Activated naive CD4-positive, alpha-beta T cell treated with Interleukin-2 at 50 U/mL for 16 hours (primary cell): ENCODE measurements at regions not wholly inside any gene's neighbourhood (a gene's known extent, or its start where the extent isn't known, plus 50 kb on each side); places are given as distances from the start of the nearest gene placed in this dataset.

Source experiments
- DNase-seq: peaks from one replicate; pipeline ENCODE4 v3.0.0-alpha.2; 2020

GRCh38 chr3:181764544-181764943 is 52.8 kb downstream of the SOX2 start:
- no peak for DNase-seq

DNA sequence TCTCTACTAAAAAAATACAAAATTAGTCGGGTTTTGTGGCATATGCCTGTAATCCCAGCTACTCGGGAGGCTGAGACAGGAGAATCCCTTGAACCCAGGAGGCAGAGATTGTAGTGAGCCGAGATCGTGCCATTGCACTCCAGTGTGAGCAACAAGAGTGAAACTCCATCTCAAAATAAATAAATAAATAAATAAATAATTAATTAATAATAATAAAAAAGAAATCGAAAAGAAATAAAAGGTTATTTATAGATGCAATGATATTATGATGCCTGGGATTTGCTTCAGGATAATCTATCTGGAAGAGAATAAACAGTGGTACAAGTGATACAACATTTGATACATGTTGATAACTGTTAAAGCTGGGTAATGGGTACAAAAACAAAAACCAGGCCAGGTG is 58.6 kb downstream of the SOX2 start:
- no peak for DNase-seq

GRCh38 chr3:181771120-181771519 is 59.4 kb downstream of the SOX2 start:
- no peak for DNase-seq

- no peak for DNase-seq
Observed at GRCh38 chr3:181772166-181772565, 60.4 kb downstream of the SOX2 start.

DNA sequence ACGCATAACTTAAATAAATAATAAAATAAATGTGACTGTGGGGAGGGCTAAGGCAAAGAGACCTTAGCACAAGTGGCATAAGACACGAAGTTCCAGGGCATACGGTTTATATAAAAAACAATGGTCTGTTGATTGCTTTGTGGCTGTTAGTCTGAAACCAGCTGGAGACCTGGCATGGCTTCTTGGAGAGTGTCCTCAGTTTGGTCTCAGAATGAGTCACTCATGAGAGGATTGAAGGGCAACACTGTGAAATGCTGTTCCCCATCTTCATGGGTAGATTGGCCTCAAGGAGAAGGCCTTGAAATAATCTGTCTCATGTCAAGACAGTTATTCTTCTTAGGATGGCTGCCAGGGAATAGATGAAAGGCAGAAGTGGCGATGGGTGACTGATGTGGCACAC is 62.2 kb downstream of the SOX2 start:
- DNase-seq, result no peak

- no peak for DNase-seq
Observed at GRCh38 chr3:181782306-181782954, 70.7 kb downstream of the SOX2 start.

DNA sequence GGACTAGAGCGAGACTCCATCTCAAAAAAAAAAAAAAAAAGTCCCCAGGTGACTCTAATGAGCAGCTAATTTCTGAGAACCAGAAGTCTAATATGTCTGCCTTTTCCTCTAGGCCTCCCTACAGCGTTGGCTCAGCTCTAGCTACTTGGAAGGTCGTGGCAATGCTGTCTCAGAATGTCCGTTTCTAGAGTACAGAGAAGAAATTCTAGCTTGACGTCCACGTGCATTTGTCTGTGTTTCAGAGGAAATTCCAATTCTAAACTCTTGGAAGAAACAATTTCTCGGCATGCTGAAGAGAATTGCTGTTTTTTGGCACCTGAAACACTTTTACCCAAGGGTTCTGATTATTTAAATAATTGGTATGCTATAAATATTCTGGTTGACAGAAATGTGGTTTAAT is 78.8 kb downstream of the SOX2 start:
- DNase-seq, result no peak

- no peak for DNase-seq
Observed at GRCh38 chr3:181791056-181791955, 79.6 kb downstream of the SOX2 start.

DNA sequence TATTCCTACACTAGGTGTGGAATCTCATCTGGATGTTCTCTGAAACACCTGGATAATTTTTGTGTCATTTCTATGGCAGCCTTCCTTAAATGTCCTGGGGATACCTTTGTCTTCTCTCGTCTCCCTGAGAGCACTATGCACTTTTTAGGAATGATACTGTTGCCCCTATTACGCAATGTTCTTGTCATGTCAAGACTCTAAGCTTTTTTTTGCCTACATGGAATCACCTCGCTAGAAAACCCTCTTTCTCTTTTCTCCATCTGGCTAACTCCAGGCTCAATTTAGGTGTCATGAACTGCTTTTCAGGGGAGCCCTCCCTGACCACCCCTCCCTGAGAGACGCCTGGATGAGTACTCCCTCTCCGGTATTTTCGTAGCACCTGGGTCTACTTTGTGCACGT is 81.3 kb downstream of the SOX2 start:
- no peak for DNase-seq

DNA sequence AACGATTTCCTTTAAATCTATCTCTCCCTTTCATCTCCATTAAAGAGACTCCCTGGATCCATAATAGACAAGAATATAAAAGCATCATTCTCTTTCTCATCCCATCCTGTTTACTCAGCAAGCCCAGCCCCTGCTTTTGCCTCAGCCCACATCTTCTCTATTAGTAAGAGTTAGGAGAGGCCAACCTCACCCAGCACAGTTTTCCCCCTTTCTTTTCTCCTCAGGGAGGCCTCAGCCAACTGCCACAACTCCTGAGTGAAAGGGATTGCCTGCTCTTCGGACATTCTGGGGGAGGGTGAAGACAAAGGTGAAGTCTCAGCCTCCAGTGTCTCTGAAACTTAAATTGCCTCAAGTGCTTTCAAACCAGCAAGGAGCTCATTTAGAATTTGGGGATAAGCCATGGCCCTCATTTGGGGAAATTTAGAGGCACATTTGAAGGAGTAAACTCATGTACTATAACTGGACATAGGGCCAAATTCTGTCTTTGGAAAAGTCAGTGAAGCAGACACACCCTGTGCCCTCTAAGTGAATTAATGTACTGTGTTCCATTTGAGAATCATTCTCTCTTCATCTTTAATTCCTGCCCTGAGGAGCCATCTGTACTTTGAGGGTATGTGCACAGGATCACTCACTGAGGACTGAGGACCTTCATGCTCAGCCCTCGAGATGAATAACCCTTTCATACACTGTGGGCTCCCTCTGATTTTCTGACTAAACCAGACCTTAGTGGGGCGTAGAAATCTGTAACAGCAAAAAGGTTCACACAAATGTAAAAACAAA is 82.5 kb downstream of the SOX2 start:
- DNase-seq, result no peak

- no peak for DNase-seq
Observed at GRCh38 chr3:181796641-181797040, 84.9 kb downstream of the SOX2 start.

GRCh38 chr3:181797431-181797830 is 85.7 kb downstream of the SOX2 start:
- no peak for DNase-seq

GRCh38 chr3:181805703-181806102 is 94.0 kb downstream of the SOX2 start:
- no peak for DNase-seq

GRCh38 chr3:181808053-181808452 is 96.3 kb downstream of the SOX2 start:
- no peak for DNase-seq

GRCh38 chr3:181823716-181824115 is 112.0 kb downstream of the SOX2 start:
- no peak for DNase-seq

GRCh38 chr3:181824961-181825360 is 113.2 kb downstream of the SOX2 start:
- no peak for DNase-seq

- DNase-seq, result no peak
Observed at GRCh38 chr3:181839039-181839915, 127.6 kb downstream of the SOX2 start.

DNA sequence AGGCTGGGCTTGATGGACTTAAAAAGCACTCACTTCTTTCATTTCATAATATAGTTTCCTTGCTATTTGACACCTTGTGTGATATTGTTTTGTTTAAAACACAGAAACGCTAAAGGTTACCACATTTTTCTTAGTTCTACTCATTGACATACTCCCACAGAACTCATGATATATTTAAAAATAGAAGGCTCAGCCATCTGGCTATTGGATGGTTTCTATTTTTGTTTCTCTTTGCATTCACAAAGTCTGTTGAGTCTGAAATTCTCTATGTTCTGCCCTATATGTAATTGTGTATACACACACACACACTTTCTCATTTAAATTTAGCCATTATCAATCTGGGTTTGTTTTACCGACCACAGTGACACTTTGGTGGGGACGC is 128.2 kb downstream of the SOX2 start:
- DNase-seq, result no peak

DNA sequence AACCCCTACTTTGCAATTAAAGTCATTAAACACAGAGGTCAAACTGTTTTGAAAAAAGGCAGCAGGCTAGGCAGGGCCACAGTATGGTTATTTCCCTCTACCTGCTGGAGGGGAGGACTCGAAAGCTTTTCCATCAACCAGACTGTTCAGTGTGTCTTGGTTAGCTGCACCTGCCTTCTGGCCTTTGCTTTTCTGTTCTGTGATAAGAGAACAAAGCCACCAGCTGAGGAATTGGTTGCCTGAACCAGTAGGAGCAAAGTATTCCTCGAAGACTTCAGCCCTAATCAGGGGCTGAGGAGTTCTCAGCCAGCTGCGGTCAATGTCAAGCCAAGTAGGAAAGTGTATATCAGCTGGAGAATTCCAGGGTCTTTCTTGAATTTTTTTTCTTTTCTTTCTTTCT is 132.5 kb downstream of the SOX2 start:
- no peak for DNase-seq

- DNase-seq, result no peak
Observed at GRCh38 chr3:181847276-181847675, 135.6 kb downstream of the SOX2 start.

DNA sequence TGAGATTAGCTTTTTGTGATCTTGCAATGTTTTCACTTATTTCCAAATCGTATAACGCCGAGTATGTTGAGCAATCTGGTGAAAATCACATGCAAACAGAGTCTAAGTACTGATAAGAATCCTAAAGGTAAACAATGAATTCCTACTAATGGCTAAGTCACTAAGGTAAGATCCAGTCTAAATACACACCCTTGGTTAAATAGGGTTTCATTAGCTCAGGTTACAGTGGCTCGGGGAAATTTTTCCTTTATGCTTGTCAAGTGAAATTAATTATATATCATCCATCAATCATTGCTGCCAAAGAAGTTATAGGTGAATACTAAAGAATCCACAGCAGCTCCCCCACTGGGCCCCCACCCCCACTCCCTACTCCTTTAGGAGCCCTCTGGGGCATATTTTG is 139.3 kb downstream of the SOX2 start:
- DNase-seq, result no peak

DNA sequence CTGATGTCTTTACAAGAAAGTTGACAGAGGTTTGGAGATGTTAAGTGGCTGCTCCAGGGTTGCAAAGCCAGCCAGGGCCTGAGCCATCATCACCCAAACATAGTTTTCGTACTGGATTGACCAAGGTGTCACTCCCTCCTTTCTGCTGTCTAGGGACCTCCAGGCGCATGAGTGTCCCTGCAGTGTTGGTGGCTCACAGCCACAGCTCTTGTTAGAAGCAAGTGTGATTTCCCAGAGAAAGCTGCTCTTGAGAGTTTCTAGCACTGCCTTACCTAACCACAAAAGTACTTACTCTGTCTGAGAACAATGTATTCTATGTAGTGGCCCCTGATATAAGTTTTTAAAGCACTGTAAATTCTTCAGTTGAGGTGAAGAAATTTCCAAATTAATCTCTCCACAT is 144.1 kb downstream of the SOX2 start:
- no peak for DNase-seq

GRCh38 chr3:181859518-181859917 is 147.8 kb downstream of the SOX2 start:
- no peak for DNase-seq
